ENCODE measurements at regions not wholly inside any gene's neighbourhood (a gene's known extent, or its start where the extent isn't known, plus 50 kb on each side); places are given as distances from the start of the nearest gene placed in this dataset.
"Not testable (repeated sequence)": the region's sequence is repeated elsewhere in the genome, so short reads cannot be mapped to it uniquely, and the experiment has no call there.

DNA sequence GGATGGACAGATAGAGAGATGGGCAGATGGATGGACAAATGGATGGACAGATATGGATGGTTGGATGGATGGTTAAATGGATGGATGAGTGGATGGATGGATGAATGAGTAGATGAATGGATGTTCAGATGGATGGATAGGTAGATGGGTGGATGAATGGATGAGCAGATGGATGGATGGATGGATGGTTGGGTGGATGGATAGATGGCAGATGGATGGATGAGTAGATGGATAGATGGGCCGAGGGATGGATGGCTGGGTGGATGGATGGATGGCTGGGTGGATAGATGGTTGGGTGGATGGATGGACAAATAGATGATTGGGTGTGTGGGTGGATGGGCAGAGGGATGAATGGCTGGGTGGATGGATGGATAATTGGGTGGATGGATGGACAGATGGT lies 98.9 kb upstream of the OTOS start:
- no peak overlapping the region for H3K4me3 ChIP-seq (ENCODE audit: control insufficient read depth, low read depth, low read length)
- DNase-seq (ENCODE audit: low read depth) = no peak
- TF ChIP-seq, protein P1, sequence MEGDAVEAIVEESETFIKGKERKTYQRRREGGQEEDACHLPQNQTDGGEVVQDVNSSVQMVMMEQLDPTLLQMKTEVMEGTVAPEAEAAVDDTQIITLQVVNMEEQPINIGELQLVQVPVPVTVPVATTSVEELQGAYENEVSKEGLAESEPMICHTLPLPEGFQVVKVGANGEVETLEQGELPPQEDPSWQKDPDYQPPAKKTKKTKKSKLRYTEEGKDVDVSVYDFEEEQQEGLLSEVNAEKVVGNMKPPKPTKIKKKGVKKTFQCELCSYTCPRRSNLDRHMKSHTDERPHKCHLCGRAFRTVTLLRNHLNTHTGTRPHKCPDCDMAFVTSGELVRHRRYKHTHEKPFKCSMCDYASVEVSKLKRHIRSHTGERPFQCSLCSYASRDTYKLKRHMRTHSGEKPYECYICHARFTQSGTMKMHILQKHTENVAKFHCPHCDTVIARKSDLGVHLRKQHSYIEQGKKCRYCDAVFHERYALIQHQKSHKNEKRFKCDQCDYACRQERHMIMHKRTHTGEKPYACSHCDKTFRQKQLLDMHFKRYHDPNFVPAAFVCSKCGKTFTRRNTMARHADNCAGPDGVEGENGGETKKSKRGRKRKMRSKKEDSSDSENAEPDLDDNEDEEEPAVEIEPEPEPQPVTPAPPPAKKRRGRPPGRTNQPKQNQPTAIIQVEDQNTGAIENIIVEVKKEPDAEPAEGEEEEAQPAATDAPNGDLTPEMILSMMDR (IDR thresholded peaks at IDR 0.05; ENCODE audit: control insufficient read depth, insufficient read depth, low read depth, low read length, missing control alignments) = no peak

DNA sequence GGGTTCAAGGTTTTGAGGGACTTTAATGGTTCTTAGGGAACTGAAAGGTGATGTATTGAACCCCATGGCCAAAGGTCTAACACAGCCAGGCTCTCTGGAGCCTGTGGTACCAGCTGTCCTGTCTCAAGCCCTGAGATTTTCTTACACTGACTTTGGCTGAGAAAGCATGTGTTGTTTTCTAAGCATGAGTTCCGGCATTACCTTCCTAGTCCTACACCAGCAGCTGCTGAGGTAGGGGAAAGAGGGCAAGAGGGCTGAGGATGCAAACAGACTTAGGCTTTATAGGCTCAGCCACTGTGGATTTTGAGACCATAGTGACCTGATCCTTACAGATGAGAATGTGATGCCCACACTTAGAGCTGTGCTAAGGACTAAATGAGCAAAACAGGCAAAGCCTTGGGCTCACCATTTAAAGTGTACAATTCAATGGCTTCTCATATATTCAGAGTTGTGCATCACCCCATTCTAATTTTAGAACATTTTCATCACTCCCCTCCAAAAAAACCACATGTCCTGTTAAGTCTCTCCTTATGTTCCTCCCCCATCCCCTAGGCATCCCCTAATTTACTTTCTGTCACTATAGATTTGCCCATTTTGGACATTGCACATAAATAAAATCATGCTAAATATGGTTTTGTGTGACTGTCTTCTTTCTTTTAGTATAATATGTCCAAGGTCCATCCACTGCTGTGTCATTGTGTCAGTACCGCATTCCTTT lies 99.7 kb upstream of the OTOS start:
- DNase-seq (ENCODE audit: low read depth) = no peak
- TF ChIP-seq, protein P1 (IDR thresholded peaks at IDR 0.05; ENCODE audit: control insufficient read depth, insufficient read depth, low read depth, low read length, missing control alignments) = no peak

DNA sequence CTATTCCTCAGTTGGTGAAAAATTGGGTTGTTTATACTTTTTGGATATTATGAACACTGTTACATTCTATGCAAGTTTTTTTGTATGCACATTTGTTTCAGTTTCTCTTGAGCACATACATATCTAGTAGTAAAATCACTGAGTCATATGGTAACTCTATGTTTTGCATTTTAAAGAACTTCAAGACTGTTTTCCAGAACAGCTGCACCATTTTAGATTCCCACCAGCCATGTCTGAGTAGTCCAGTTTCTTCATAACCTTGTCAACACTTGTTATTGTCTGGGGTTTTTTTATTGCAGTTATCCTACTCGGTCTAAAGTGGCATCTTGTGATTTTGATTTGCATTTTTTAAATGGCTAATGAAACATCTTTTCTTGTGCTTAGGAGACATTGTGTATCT lies 100.3 kb upstream of the OTOS start:
- H3K4me3 ChIP-seq (ENCODE audit: control insufficient read depth, low read depth, low read length) = no peak overlapping the region
- TF ChIP-seq, protein P1 (IDR thresholded peaks at IDR 0.05; ENCODE audit: control insufficient read depth, insufficient read depth, low read depth, low read length, missing control alignments) = no peak
- DNase-seq (ENCODE audit: low read depth) = no peak

More for the DNA sequence above, 99.7 kb upstream of the OTOS start:
- H3K4me3 ChIP-seq (ENCODE audit: control insufficient read depth, low read depth, low read length) = no peak overlapping the region

DNA sequence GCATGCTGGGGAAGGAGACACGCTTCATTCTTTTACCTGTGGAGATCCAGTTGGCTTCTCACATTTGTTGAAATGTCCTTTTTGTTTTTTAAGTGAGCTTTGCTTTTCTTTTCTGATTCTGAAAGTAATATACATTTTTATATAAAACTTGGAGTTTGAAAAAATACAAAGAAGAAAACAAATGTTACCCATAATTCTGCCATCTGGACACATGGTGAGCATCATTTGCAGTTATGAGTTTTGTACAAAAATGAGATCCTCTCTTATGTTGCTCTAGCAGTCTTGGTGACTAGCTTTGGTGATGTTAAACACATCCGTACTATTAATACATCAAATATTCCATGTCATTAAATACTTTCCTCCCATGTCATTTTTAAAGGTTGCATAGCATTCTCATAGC lies 101.1 kb upstream of the OTOS start:
- no peak for DNase-seq (ENCODE audit: low read depth)
- TF ChIP-seq, protein P1 (IDR thresholded peaks at IDR 0.05; ENCODE audit: control insufficient read depth, insufficient read depth, low read depth, low read length, missing control alignments) = no peak
- H3K4me3 ChIP-seq (ENCODE audit: control insufficient read depth, low read depth, low read length) = no peak overlapping the region

DNA sequence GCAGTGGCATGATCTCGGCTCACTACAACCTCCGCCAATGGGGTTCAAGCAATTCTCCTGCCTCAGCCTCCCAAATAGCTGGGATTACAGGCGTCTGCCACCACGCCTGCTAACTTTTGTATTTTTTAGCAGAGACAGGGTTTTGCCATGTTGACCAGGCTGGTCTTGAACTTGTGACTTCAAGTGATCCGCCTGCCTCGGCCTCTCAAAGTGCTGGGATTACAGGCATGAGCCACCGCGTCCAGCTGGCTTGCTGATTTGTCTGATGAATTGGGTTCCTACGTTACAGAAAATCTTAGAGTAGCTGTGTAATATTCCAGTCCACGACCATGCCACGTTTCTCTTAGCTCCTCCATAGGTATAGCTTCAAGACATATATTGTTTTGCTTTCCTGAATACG lies 102.6 kb upstream of the OTOS start:
- DNase-seq (ENCODE audit: low read depth); H3K4me3 ChIP-seq (ENCODE audit: control insufficient read depth, low read depth, low read length): not testable (repeated sequence)

DNA sequence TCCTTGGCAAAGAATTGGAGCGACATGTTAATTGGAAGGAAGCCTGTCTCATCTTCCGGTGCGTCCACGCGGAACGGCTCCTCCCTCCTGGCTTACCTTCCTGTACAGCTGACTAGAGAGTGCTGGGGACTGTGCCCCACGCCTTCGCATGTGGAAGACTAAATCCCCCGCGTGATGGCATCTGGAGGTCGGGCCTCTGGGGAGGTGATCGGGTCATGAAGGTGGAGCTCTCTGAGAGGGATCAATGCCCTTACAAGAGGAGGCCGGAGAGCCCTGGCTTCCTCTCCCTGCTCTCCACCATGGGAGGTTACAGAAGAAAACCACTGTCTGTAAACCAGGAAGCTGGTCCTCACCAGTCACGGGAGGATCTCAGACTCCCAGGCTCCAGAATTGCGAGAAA lies 104.1 kb upstream of the OTOS start:
- DNase-seq (ENCODE audit: low read depth) = no peak
- TF ChIP-seq, protein P1 (IDR thresholded peaks at IDR 0.05; ENCODE audit: control insufficient read depth, insufficient read depth, low read depth, low read length, missing control alignments) = no peak
- no peak overlapping the region for H3K4me3 ChIP-seq (ENCODE audit: control insufficient read depth, low read depth, low read length)

DNA sequence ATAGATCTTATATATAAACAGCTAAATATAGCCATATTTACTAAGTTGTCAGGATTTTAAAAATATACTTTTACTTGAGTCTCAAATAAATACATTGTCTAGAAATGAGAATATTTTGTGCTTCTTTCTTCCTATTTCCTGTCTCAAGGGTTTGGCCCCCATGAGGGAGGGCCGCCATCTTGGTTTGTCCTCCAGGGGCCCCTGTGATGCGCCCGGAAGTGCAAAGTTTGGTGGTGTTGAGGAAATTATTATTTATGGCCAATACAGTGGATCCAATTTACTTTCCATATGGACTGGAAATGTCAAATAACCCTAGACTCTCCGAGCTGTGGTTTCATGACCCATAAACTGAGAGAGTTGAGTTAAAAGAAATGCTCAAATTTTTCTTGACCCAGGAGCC lies 104.7 kb upstream of the OTOS start:
- TF ChIP-seq, protein P1 (IDR thresholded peaks at IDR 0.05; ENCODE audit: control insufficient read depth, insufficient read depth, low read depth, low read length, missing control alignments) = no peak
- H3K4me3 ChIP-seq (ENCODE audit: control insufficient read depth, low read depth, low read length) = no peak overlapping the region
- DNase-seq (ENCODE audit: low read depth) = no peak

Measured in AG09309 (cell line).